ENCODE measurements at regions not wholly inside any gene's neighbourhood (a gene's known extent, or its start where the extent isn't known, plus 50 kb on each side); places are given as distances from the start of the nearest gene placed in this dataset.

DNA sequence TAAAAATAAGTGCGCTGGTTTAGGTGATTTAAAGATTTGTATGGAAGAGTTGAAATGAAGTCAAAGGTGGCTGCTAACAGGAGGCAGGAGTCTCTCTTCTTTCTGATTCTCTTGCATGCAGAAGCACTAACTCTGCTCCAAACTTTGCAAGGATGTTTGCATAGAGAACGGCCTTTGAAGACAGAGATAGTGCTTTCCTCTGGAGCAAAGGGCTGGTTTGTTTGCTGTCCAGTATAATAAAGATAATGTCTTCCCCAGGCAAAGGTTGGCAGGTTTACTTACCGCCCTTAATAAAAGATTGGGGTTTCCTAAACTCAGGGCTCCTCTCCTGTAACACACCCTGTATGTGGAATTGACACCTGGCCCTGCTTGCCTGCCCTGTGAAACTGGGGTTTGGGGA lies 210.6 kb upstream of the RREB1 start:
- DNase-seq = no peak

DNA sequence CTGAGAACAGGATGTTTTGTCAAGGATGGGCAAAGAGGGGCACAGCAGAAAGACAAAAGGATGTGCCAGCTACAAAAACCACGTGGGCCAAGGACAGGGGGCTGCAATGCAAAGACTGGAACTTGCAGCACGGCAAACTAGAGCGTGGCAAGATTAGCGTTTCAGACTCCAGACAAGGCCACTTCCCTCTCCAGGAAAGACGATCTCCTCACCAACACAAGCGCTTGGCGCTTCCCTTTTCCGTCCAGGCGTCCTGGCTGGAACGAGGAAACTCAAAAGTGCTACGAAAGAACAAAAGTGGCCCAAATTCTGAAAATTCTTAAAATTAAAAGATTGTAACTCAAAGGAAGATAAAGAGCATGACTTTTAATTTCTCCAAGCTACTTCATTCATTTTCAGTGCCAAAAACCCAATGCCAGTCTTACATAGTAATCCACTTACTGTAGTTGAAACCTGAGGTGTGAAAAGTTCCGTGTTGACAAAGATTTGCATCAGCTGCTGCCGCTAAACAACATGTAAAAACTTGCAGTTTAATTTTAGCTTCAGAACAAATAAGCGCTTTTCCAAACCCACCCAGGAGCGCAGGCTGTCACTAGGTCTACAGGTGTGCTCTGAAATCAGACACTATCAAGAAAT lies 207.1 kb upstream of the RREB1 start:
- no peak for DNase-seq

DNA sequence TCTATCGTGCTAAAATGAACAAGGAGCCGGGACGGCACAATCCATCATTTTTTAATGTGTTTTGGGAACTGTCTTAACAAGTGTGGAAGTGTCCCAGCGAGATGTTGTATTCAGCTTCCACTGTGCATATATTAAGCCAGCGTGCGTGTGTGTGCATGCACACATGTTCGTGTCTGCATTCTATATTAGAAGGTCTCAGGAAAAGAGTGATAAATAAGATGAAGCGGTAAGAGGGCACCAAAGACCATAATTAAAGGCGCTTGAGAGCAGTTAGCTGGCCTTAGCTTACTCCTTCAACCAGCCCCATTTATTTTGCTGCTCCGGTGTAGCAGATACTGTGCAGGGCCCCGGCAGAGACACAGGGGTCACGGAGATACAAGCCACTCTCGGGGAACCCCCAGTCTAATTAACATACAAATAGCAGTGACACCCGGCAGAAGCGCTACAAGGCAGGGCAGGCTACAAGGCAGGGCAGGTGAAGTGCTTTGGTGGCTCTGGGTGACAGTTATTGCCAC lies 206.5 kb upstream of the RREB1 start:
- DNase-seq = no peak

DNA sequence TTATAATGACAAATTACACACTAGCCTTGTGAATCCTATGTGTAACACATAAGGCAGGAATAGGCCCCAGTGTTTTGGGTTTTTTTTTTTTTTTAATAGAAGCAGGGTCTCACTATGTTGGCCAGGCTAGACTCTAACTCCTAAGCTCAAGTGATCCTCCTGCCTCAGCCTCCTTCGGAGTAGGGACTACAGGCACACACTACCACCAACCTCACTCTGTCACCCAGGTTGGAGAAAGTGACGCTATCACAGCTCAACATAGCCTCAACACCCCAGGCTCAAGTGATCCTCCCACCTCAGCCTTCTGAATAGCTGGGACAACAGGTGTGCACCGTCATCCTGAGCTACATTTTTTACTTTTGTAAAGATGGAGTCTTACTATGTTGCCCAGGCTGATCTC lies 205.8 kb upstream of the RREB1 start:
- DNase-seq = no peak

DNA sequence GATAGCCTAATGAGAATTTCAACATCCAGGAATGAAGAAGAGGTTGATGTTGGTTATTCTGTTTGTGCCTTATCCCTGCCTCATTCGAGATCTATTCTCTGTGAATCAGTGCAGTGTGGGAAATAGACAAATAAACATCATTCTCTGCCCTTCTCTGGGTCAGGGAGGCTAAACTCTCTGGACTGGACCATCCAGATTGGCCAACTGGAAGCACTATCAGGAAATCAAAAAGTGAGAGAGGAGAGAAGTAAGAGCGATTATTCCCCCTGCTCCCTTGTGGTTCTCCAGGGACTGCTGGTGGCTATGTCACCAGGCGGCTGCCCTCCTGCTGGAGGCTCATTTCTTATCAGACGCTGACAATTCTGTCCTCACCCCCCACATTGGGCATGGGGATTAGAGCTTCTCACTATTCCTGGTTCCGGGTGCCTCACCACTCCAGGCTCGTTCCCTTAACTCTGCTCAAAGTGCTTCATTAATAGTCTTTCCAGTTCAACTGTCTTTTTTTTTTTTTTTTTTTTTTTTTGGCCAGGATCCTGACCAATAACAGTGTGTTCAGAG lies 201.7 kb upstream of the RREB1 start:
- no peak for DNase-seq

DNA sequence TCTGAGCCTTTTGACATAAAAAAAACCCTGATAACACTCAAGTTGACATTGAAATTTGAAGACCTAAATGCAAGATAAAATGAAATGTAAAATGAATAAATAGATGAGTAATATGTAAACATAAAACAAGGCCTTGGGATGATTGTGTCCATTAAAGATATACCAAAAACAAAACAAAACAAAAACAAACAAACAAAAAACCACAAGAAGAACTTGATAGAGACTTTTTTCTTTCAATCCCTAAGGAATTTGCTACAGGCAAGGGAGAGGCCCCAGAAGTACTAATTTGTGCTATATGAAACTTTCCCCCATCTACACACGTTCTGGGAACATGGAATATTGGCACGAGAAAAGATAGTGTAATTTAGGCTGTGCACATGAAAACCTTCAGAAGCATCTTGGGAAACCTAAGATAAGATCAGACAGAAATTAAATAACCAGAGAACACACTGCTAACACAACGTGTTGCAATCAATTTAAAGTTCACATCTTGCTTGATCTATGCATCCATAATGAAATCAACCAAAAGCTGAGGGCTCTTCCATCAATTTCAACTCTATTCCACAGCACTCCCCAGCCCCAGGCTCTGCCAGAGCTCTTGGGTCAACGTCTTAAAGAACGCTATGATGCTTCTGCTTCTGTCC lies 201.1 kb upstream of the RREB1 start:
- DNase-seq = no peak

DNA sequence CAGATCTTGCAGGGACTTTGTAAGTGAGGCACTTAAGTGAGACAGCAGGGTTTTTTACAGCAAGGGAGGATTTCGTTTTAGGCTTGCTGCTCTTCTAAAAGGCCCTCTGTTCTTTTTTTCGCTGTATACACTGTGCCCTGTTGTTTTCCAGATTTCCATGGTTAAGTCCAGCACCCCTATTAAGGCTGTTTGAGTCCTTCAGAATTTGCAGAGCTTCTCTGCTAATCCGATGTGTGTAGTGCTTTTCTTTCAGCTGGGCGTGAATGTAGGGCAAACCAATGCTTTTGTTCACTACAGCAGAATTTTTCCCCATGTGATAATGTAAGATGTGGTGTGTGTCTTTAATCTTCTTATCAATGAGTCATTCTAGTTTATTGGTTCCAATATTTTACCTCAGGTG lies 200.5 kb upstream of the RREB1 start:
- DNase-seq = no peak

DNA sequence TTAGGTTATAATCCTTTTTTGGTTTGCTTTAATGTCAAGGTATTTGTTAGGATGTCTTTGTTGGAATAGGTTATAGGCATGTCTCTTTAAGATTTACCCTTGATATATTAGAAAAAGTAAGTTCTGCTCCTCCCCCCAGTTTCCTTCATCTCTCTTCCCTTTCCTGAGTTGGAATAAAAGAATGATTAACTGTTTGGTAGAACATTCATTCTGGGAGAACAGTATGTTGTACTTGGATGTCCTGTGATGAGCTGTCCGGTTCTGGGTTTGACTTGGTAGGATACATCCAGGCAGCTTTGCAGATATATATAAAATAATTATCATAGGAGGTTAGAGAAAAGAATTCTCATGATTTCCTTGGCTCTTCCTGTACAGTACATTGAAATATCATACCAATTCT lies 199.6 kb upstream of the RREB1 start:
- DNase-seq = no peak

DNA sequence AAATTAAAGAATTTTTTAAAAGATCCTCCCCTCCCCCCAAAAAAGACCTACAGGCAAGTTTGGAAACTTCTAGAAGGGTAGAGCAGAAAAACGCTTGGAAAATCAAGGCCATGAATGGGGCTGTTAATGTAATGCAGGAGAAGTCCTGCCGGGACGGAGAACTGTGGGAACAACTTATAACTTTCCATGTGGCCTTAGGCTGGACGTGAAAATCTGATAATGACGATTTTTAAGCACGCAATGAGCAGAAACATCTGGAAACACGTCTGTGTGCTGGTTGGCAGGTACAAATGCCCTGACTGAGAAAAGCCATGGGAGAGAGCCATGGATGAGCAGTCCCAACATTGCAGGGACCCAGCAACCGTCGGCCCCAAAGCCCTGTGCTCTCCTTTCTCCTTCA lies 198.7 kb upstream of the RREB1 start:
- no peak for DNase-seq

DNA sequence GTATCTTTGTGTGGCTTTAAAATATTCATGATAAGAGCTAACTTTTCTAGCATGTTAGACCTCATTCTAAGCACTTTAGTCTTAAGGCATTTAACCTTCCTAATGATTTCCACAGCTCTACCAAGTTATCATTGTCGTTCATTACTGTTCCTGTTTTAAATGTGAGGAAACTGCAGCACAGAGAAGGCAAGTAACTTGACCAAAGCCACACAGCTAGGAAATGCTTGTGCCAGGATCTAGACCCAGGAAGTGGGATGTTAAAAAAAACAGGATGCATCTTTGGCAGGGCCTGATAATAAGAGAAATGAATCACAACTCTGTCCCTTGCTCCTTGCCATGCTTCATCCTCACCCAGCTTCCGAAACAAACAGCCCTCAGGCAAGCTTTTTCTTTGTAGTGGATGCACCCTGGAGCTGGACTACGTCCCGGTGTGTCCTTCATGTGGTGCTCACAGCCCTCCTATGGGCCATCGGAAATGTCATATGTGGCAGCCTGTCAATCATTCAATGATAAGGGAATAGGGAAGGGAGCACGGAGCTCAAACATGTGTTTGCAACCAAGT lies 196.9 kb upstream of the RREB1 start:
- DNase-seq = no peak

DNA sequence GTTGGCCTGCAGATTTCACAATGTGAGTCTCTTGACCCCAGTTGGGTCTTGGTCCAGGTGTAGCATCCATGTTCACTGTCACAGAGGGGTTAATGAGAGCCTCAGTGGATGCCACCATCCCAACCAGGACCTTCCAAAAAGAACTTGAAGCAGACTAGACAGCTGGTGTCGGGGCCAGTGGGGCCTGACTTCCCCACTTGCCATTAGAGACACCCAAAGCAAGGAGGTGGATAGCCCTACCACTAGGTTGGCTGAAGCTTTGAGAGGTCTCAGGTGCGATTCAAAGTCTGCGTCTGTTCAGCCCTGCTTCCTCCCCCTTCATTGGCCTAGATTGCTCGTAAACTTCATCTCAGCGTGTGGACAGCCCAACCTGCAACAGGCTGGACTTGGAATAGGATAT lies 196.4 kb upstream of the RREB1 start:
- DNase-seq = no peak

DNA sequence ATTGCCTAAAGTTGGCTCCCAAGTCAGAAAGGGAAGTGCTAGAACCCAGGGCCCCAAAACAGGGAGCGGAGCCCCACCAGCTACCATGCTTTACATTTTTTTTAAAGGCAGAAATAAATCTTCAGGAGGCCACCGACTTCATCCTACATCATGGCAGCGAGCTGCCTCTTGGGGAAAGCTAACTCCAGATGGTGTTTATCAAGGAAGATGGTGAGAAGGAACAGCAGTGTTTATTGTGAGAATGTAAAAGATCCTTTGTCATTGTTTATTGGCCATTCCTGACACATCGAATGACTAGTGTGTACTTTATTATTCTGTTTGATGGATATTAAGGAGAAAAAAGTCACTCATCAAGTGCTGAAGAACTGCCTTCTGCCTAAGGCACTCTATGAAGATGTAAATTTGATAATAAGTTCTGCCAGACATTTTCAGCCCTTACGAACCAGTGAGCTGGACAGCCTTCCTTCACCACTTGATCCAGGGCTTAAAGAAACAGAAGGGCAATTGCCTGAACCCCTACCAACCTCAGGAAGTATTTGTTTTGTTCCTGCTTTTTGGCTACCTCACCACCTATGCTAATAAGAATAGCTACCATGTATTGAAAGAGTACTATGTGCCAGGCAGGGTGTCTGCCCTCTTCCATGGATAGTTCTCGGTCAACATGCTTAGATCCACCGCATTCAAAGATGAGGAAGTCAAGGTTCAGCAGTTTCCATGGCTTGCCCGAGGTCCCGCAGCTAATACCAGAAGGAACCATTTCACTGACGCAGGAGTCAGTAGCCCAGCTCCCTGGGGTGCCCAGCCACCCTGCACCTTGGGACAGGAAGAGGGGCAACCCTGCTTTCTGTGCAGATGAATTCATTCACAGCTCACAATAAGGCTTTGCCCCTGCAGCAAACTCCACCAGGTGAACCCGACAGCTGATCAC lies 194.7 kb upstream of the RREB1 start:
- no peak for DNase-seq

DNA sequence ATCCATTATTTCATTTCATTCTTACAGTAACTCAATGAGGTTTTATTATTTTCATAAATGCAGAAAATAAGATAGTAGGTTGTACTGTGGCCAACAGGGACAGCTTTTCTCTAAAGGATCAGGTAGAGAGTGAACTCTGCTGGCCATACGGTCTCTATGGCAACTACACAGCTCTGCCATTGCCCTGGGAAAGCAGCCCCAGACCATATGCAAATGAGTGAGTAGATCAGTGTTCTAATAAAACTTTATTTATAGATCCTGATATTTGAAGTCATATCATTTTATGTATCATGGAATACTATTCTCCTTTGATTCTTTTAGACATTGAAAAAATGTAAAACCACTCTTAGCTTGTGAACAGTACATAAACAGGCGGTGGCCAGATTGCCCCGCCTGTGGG lies 192.5 kb upstream of the RREB1 start:
- DNase-seq = no peak

DNA sequence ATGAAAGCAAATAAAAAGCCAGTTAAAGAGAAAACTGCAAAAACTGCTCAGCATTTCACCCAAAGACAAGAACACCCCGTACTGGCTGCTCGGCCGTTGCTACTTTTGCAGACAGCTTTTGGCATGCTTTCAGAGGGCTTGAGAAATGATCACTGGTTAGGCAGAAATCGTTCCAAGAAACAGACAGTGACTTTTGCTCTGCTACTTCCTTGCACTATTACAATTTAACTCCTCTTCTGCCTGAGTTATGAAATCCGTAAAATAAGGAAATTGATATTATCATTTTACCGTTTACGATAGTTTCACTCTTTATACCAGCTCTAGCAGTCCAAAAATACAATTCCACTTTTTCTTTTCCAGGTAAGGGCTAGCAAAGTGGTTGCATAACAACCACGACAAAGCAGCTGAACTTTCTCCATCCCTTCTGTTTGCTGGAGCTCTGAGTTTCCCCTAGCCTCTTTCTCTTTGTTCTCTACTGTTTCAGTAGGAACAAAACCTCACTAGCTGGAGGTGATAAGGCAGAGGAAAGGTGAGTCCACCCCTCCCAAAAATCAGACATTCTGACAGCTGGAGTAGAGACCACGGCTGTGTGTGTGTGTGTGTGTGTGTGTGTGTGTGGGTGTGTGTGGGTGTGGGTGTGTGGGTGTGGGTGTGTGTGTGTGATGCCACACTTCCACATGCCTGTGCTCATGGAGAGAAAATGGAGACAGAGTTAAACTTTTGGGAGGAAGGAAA lies 191.8 kb upstream of the RREB1 start:
- DNase-seq = no peak

DNA sequence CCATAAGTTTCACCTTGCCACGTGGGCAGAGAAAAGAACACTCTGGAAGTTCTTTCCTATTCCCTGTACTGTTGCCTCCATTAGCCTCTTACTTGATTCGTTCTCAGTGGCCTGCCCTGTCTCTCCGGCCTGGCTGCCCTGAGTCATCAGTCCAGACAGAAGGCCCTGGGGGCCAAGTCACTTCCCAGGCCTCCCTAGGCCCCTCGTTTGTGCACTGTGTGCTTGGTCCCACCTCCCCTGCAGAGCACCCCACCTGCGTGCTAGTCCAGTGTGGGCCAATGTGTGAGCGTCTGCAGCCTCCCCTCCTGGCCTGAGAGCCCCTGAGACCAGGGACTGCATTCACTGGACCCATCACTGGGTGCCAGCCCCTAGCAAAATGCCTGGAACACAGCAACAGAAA lies 191.2 kb upstream of the RREB1 start:
- DNase-seq = no peak

DNA sequence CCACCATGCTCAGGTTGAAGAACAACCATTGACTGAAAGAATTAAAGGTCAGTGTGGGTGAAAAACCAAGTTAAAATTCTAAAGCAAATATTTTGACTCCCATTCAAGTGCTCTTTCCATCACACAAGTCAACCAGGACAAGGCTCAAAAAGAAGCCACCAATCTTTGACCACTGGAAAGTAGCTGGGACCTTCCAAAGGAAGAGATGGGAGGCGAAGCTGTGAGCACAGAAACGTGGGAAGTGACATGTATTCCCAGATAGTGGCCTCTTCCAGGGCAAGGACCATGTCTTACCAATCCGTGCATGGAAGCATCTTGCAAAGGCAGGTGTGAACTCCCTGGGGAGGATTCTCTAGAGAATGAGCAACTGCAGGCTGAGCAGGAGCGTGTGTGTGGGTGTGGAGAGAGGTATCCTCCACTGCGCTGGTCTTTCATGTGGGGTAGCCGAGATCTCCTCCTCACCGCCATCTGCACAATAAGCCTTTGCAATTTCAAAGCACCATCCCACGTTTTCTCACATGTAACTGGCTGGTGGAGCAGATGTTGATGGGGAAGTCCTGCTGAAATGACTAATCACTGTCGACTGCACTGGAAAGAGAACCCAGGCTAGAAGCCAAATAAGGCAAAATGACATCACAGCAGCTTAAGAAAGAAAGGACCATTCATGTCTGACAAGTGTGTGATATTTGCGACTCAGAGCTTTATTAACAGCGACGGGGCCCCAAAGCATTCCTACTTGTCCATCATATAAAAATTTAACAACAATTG lies 189.4 kb upstream of the RREB1 start:
- no peak for DNase-seq

DNA sequence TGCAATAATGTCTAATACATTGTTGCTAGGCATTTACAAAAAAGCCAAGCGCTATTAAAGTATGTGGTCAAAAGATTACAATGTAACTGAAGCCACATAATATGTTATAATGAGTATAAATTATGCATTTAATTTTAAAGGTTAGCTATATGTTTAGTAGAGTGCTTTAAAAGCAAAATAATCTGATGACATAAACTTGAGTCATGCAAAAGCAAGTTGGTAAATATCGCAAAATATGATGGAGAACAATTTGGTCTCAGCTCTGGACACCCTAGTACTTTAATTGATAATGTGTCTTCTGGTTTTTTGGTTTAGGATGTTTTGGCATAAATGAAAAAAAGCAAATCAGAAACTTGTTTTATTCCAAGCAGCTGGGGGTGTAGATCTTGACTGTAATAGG lies 188.6 kb upstream of the RREB1 start:
- DNase-seq = no peak

DNA sequence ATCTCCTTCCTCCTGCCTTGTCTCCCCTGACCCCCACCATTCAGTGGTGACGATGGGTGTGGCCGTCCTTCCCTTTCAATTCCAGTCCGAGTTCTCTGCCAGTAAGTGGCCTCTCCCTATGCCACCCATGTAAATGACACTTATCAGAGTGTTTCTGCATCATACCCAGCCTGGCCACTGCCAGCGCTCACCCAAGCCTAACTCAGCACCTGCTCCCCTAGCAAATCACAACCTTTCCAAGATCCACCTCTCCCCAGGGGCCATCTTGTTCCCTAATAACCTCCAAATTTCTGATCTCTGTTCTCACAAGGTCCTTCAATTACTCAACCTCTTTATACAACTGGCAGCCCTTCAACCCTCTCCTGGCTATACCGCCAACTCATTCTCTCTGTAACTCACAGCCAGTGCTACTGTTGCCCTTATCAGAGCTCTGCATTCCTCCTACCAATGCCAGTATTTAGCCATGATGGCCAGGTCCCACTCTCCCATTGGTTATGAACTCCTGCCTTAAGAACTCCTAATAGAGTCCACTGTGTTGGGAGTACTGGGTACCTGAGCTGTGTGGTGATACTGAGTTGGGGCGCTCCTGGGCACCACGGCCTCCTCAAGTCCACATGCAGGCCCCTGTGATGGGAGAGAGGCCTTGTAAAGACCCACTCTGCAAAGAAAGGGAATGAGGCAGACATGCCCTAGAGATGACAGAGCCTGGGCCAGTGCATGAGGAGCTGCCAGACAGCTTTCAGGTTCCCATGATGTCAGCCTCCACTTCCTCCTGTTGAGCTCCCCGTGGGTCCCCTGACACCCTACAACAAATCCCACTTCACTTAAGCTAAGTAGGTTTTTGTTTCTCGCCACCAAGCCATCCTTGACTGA lies 187.4 kb upstream of the RREB1 start:
- no peak for DNase-seq

DNA sequence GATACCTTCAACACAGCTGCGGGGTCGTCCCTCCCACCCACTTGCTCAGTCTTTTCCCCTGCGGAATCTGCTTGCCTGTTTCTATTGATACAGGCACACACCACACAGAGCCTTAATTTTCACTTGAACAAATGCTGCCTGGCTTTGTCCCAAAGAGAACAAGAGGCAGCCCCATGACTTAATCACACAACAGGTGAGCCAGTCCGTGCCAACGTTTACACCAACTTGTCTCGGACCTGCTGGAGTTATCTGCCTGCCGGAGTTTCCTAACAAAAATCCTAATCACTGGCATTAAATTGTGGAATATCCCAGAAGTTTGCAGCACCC lies 186.8 kb upstream of the RREB1 start:
- DNase-seq = no peak

DNA sequence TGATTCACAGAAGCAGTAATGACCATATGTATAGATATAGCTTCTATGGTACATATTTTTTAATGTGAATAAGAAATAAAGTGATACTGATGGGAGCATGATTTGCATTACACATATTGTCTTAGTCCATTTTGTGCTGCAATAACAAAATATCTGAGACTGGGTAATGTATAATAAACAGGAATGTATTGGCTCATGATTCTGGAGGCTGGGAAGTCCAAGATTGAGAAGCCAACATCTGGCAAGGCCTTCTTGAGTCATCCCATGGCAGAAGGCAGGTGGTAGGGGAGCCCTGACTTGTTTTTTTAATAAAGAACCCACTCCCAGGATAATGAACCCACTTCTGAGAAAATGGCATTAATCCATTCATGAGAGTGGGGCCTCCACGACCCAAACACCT lies 185.6 kb upstream of the RREB1 start:
- DNase-seq = no peak

DNA sequence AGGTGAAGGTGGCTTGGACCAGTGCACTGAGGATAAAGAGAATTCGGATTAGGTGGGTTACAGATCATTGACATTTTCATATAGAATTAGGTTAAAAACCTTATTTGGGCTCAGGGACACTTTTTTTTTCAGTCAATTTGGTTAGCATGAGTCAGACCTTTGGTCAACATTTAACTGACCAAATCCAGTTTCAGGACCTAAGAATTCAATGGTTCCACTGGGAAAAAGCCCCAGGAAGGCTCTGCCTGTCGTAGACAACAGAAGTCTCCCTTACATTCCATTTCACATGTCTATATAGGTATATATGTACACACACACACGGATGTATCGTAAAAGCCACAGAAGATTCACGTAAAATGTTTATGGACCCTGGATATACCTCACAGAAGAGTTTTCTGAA lies 184.2 kb upstream of the RREB1 start:
- DNase-seq = no peak
